Stimulated activated CD4-positive, alpha-beta T cell treated with anti-CD3 and anti-CD28 coated beads, Interleukin-1b, Interleukin-23, amount 100 ng/mL, for 24 hours (primary cell): ENCODE measurements at regions not wholly inside any gene's neighbourhood (a gene's known extent, or its start where the extent isn't known, plus 50 kb on each side); places are given as distances from the start of the nearest gene placed in this dataset.
"Not testable (repeated sequence)": the region's sequence is repeated elsewhere in the genome, so short reads cannot be mapped to it uniquely, and the experiment has no call there.

Experiments
- DNase-seq, 4 experiments: peaks; one replicate each; pipeline ENCODE4 v3.0.0-alpha.2; 2020; ENCODE audit warnings: low read depth in 4 of 4, low spot score in 1 of 4

DNA sequence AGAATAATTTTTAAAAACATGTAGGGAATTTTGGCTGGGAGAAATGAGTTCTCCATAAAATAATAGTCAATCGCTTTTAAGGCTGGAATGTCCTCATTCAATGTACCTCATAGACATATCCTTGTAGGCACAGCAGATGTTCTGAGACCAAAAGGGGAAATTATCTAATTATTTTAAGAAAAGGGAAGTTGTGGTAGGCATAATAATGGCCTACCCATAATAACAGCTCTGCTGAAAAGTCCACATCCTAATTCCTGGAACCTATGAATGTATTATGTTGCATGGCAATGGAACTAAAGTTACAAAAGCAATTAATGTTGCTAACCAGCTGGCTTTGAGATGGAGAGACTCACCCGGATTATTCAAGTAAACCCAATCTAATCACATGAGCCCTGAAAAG is 216.1 kb downstream of the TRIM36 start:
- DNase-seq, result no peak

DNA sequence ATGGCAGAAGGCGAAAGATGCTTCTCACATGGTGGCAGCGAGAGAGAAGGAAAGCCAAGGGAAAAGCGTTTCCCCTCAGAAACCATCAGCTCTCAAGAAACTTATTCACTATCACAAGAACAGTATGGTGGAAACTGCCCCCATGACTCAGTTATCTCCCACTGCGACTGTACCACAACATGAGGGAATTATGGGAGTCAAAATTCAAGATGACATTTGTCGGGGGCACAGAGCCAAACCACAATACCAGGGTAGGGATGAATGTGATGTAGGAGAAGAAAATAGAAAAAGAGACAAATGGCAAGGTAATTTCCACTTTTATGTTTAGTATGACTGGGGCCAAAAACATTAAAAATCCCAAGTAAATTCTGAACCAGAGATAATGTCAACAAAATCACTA is 216.8 kb downstream of the TRIM36 start:
- DNase-seq, result no peak

DNA sequence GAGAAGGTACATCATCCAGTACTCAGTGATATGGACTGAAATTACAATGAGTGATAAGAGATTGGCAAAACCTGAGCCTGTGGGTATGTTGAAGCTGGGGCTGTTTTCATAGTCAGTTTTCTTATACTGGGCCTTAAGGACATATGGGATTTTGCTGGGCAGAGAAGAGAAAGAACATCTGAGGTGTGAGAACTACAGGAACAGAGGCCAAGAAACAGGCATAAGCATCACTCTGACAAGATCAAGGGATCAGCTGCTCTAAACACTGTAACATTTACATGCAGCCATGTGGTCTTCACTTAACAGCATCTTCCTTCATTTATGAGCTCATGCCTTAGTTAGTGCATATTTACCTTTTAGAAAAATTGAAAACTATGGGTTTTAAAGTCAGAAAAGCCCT is 220.0 kb downstream of the TRIM36 start:
- no peak for DNase-seq

DNA sequence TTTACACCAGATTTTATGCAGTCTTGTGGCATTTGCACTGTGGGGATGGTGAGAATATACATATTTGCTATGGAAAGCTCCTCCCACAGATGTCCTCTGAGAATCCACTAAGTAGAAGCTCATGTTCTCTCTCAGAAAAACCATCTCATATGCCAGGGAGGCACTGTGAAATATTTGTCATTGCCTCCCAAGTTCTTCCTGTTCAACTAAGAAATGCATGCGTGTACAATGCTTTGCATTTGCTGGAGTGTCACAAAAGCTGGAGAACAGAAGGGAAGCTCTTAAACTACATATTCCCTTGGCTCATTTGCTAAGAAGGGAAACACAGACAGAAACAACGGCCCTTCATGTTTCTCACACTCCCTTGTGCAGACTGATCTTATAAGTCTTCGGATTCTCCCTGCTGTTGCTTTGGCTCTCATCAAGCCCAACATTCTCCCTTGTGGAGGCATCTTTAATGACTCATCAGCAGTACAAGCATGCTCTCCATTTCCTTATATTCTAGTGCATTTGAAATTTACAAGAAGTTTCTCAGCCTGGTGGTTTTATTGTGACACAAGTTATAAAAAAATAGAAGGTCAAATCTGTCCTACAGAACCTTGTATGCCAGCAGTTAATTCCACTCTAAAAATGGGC is 220.6 kb downstream of the TRIM36 start:
- DNase-seq, result no peak

DNA sequence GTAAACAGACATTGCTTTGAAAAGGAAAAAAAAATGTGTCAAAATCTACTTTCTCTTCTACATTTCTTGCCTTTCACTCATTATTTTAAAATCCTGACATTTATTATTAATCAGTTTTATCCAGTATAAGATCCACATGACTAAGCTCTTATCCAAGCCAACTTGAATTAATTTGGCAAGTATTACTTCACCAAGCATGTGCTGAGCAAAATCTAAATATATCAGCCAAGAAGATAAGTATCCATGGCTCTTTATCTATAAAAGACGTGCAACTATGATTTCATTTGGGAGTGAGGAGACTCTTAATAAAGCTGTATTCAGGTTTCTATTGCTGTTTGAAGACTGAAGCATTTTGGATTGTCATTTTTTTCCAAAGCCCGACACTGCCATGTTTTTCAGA is 221.3 kb downstream of the TRIM36 start:
- no peak for DNase-seq

DNA sequence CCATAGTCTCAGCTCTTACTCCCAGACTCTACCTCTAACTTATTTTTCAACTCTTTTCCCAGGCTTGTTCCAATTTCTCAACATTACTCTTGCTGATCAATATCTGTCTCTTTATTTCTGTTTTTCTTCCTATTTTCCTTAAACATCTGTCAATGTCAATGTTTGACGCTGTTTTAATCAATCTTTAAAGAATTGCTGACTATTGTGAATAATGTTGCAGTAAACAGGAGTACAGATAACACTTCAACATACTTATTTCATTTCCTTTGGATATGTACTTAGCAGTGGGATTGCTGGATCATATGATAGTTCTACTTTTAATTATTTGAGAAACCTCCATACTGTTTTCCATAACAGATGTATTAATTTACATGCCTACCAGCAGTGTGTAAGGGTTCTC is 229.0 kb downstream of the TRIM36 start:
- DNase-seq, result no peak

DNA sequence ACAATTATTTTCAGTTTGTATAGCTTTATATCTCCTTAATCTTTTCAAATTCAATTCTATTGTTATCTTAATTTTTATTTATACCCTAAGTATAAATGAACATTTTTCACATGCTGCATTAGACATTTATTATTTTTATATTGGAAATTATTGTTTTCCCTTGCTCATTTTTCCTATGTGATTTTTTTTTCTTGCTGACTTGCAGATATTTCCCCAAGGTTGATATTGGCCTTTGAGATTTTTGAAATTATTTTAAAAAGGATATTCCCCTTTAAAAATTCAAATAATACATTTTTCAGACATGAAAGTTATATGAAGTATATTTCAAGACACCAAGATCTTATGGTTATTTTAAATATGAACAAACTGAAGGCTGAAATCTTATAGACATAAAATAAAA is 234.2 kb downstream of the TRIM36 start:
- DNase-seq, result no peak

DNA sequence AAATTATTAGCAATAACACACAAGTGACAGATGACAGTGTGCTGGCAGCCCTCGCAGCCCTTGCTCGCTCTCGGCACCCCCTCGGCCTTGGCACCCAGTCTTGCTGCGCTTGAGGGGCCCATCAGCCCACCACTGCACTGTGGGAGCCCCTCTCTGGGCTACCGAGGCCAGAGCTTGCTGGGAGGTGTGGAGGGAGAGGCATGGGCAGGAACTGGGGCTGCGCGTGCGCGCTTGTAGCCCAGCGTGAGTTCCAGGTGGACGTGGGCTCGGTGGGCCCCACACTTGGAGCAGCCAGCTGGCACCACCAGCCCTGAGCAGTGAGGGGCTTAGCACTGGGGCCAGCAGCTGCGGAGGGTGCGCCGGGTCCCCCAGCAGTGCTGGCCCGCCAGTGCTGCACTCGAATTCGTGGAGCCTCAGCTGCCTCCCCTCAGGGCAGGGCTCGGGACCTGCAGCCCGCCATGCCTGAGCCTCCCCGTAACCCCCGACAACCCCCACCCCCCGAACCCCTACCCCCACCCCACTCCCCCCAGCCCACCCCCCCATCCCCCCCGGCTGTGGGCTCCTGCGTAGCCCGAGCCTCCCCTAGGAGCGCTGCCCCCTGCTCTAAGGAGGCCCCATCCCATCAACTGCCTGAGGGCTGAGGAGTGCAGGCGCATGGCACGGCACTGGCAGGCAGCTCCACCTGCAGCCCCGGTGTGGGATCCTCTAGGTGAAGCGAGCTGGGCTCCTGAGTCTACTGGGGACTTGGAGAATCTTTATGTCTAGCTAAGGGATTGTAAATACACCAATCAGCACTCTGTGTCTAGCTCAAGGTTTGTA is 240.9 kb downstream of the TRIM36 start:
- no peak for DNase-seq

DNA sequence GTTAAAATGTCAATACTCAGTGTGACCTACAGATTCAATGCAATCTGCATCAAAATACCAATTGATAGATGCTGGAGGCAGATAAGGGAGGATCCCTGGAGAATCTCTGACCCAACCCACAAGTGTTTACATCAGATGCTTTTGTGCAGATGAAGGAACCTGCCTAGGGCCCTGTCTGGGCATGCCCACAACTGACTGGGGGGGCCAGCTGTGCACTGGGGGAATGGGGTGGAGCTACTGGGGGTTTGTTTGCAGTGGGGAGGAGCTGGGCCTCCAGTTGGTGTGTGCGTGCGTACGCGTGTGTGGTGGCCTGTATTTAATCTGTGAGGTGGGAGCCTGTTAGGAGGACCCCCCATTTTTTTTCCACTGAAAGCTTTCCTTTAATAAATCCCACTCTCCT is 244.9 kb downstream of the TRIM36 start:
- no peak for DNase-seq

DNA sequence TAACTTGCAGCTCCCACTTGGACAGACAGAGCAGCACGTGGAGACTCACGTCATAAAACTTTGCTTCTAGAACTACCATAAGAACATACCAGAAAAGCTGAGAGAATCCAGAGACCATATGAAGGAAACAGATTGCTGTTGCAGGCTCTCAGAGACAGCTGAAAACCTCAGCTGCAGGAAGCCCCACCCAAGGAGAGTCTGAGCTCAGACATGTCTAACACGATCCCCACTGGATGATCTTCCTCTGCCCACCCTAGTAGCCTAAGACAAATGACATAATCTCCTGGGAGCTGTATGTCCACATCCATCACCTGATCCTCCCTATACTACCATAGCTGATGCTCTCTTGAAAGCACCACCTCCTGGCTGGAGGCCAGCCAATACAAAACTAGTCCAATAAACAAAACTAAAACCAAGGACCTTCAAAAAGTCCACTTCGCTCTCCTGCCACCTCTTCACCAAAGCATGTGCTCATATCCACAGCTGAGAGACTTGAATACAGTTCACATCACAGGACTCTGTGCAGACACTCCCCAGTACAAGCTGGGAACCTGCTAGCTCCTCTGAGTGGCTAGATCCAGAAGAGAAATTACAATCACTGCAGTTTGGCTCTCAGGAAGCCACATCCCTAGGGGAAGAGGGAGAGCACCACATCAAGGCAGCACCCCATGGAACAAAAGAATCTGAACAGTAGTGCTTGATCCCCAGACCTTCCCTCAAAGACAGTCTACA is 257.4 kb downstream of the TRIM36 start:
- DNase-seq, result no peak

DNA sequence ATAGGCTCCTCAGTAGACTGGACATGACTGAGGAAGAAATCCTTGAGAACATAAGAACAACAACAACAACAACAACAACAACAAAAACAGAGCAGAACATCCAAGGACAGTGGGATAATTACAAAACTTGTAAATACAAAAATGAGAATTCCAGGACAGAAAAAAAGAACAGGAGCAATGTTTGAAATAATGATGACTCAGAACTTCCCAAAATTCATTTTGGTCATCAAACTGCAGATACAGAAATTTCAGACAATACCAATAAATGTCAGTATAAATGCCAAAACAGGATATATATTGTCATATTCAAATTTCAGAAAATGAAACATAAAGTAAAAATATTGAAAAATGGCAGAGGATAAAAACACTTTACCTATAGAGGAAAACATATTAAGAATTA is 259.0 kb downstream of the TRIM36 start:
- no peak for DNase-seq

DNA sequence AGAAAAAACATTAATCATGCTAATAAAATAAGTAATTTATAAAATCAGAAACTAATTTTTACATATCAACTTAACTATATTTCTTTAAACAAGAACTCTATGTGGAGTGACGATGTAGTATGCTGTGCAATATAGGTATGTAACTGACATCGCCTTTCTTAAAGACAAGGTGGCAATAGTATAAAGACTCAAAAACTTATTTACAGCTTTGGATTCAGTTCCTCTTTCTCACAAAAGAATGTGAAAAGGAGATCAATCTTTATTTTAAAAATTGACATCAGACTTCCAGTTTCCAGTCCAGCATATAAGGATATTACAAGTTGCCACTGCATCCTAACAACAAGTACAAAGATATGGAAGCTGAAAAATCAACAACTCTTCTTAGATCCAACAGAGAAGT is 260.3 kb downstream of the TRIM36 start:
- no peak for DNase-seq

DNA sequence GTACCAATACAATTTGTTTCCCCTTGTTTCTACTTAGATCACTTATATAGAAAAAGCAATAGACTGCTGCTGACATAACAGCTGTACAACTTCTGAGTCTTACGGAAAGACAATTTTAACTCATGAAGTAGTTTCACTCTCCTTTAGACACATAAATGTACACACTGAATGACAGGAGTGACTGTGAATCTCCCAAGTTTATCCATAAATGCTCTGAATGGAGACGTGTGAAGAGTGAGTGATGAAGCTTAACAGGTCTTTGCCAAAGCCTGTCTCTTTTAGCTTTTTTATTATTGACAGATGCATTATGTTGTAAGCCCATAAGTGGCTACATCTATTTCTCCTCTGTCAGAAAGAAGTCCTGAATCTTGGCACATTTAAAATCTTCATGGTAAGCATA is 265.9 kb downstream of the TRIM36 start:
- no peak for DNase-seq

DNA sequence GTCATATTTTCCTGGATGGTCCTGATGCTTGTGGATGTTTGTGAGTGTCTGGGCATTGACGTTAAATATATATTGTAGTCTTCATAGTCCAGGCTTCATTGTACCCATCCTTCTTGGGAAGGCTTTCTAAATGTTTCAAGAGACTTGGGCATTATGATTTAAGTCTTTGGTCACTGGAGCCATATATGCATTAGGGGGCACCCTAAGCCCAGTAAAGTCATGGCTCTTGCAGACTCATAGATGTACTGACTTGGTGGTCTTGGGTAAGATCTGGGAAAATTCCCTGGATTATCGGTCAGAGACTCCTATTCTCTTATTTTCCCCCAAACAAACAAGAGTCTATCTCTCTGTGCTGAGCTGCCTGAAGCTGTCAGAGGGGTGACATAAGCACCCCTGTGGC is 271.1 kb downstream of the TRIM36 start:
- no peak for DNase-seq

DNA sequence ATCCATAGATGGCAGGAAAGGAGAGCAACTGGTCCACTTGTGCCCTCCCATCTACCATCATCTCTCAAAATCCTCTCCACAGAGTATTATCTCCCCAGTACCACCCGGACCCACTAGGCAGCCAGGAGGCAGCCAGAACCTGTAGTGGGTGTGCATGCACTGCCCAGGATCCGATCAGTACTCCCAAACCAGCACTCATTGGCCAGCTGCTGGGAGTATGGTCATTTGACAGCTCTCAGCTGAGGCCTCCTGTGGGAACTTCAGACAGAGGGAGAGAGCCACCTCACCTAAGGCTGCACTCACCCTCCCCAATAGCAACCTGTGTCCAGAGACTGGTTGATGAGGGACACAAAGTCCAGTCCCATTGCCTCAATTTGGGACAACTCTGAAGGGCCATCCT is 286.0 kb downstream of the TRIM36 start:
- DNase-seq, result no peak

DNA sequence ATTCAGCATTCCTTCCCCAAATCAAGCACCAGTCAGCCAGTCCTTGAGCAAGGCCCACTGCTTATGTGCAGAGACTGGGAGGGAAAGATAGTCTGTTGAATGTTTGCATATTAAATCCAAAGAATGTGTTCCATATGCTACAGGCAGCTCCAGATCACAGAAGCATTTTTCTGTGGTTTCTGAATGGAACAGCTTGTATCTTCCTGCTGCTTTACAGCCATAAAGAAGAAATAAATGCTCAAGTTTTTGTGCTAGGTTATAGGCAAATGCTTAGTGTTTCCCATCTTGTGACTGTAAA is 310.3 kb downstream of the TRIM36 start:
- DNase-seq, result no peak

DNA sequence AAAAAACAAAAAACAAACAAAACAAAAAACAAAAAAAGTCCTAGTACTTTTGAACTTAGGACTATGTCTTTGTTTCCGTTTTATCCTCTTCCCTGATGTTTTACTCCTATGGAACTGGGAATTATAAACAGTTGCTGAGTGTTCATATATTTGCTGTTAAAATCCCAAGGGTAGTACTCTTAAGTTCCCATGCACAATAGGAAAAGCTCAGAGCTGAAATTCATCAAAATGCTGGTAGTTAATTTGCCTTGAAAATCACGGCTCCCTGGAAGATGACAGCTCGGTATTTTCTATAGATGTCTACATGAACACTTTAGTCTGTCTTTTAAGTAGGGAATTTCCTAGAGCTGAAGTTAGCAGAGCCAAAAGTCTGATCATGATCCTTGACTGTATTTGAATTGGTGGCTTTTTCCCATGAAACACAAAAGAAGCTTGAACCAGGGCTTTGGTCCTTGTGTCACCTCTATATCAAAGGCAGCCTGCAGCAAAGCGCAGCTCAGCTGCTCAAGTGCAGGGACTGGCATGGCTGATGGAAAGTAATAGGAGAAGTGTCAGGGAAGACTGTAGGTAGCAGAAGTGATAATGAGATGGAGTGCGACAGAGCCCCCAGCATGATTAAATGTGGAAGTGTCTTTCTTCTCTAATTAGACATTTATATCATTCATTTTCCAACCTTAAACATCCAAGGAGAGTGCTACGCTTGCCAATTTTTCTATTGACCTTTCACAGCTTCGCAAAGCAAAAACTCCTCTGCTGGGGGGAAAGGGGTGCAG is 310.9 kb downstream of the TRIM36 start:
- DNase-seq, result no peak

DNA sequence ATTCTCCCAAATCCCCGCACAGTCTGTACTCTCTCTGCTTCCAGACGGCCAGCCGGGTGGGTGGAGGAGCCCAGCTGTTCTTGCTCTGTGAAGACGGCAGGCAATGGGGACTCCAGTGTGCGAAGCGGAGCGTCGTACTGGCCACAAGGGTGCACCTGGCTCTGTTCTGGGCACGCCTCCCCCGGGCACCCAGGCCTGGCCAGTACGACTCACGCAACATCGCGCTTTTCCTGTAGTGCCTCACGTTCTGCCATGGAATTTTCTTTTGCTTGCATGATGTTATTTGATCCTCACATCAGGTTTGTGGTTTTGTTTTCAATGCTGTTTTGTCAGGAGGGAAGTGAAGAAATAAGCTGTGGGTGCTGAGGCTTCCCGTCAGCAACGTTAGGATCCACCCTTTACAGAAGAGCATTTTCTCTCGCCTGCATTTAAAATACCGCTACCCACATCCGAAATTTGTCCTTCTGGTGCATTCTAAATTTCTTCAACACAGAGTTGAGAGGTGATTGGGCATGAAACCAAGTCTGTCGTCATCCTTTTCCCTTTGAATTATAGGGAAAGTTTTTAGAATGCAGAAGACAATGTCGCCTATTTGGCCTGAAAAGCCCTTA is 311.7 kb downstream of the TRIM36 start:
- DNase-seq, result no peak

DNA sequence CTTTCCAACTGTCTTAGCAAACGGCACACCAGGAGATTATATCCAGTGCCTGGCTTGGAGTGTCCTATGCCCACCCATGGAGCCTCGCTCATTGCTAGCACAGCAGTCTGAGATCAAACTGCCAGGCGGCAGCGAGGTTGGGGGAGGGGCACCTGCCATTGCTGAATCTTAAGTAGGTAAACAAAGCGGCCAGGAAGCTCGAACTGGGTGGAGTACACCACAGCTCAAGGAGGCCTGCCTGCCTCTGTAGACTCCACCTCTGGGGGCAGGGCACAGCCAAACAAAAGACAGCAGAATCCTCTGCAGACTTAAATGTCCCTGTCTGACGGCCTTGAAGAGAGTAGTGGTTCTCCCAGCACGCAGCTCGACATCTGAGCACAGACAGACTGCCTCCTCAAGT is 325.0 kb downstream of the TRIM36 start:
- not testable (repeated sequence) for DNase-seq

DNA sequence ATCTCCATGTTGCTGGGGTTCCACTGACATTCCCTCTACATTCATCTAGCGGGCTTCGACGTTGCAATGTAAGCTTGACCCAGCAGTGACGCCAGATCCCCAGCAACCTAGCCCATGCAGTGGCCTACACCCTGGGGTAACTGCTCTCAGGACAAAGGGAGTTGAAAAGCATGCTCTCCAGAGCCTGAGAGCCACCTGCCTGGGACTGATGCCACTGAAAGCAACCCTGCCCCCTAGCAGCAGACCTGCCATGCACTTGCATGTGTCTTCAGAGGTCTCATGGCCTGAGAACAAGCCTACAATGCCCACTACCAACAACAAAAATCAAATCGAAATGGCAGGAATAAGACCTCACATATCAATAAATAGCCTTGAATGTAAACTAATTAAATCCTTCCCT is 330.3 kb downstream of the TRIM36 start:
- DNase-seq, result no peak

DNA sequence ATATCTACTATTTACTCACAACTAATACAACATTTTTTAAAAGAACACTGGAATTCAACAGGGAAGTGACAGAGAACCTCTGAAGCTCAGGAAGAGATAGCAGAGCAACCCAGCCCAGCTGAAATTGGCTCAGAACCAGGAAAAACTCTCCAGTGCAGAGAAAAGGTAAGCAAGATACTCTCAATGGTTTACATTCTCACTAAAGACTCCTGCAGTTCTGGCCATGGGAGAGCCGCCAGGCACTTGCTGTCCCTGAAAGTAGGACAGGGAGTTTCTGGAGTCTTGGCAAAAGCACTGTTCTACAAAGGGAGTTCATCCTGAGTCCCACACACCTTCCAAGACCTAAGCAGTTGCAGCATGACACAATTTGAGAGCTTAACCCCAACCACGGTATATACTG is 330.8 kb downstream of the TRIM36 start:
- no peak for DNase-seq
